ENCODE measurements at regions not wholly inside any gene's neighbourhood (a gene's known extent, or its start where the extent isn't known, plus 50 kb on each side); places are given as distances from the start of the nearest gene placed in this dataset.

DNA sequence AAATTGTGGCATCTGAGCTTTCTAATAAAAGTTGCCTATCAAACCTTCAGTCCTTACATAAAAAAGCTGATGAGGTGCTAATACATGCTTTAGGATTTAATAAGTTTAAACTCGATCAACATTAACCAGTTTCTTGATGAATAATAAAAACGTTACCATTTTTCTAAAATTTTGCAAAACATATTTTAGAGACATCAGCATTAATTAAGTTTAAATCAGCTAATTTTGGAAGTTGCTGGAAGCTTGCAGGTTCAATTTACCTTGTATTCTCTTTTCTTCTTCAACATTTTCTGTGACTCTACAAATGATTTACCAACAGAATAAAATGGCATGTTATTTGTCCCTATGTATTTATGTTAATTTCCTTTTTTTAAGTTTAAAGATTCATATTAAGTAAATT lies 365.3 kb upstream of the OPRM1 start:
- Mint-ChIP-seq H3K36me3 (no peaks in the 10 kb centered on the region), H3K4me3 (no peak overlapping the region), H3K27ac (no peak overlapping the region), H3K4me1 (no peaks in the 10 kb centered on the region), H3K27me3 (no peaks in the 10 kb centered on the region), H3K9me3 (peaks cover 0 to 5% (median 0%) of the 10 kb centered on the region in 3 donors)

DNA sequence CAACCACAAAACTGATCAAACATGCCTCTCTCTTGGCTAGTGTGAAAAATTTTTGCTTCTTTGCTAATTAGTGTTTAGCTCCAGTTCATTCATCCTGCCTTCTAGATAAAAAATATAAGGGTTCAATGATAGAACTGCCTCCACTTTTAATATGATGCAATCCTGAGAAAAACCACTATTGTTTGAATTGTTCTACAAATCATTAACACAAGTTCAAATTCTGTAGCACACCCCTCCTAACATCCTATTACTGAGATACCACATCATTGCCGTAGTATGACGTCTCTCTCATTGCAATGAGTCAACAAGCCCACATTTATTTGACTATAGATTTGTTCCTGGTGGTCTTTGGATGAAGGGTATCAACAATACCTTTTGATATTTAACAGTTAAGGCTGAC lies 365.8 kb upstream of the OPRM1 start:
- Mint-ChIP-seq H3K4me1 (no peaks in the 10 kb centered on the region), H3K4me3 (no peak overlapping the region), H3K27ac (no peak overlapping the region), H3K9me3 (peaks cover 0 to 5% (median 0%) of the 10 kb centered on the region in 3 donors), H3K36me3 (no peaks in the 10 kb centered on the region), H3K27me3 (no peaks in the 10 kb centered on the region)

DNA sequence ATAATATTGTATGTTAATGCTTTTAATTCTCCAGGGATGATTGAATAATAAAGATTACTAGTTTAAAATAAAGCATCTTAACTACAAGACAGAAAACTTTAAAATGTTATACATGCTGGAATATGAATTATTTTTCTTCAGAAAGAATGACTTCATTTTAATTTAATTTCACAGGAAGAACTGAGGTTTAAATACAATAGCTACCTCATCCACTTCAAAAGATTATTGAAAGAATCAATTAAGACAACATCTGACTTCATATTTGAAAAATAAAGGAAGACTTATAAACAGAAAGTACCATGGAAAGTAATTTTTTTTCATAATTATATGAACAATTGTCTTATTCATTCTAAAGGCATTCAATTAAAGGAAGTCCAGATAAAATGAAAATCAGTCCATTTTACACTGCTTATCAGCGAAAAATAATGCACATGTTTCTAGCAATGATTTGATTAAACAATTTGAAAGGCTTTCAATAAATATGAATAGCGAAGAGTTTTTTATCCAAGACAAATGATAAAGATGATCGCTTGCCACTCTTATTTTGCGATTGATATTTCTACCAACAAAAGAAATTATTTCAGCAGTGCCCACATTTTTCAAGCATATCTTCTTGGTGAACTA lies 368.5 kb upstream of the OPRM1 start:
- Mint-ChIP-seq H3K4me3 (no peak overlapping the region), H3K27ac (no peak overlapping the region), H3K36me3 (no peaks in the 10 kb centered on the region), H3K4me1 (no peaks in the 10 kb centered on the region), H3K27me3 (no peaks in the 10 kb centered on the region), H3K9me3 (peaks cover 0 to 5% (median 0%) of the 10 kb centered on the region in 3 donors)

DNA sequence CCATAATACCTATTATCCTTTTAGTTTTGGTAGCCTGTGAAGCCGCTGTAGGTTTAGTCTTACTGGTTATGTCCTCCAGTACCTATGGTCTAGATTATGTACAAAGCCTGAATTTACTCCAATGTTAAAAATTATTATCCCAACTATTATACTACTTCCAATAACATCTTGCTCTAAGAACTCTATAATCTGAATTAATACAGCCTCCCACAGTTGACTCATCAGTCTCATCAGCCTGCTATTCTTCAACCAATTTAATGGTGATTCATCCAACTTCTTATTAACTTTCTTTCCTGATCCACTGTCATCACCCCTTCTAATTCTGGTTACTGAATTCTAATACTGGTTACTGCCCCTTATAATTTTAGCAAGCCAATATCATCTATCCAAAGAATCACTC lies 370.3 kb upstream of the OPRM1 start:
- peaks cover 0 to 5% (median 0%) of the 10 kb centered on the region in 3 donors for H3K9me3 Mint-ChIP-seq
- H3K36me3 Mint-ChIP-seq = no peaks in the 10 kb centered on the region
- H3K4me1 Mint-ChIP-seq = no peaks in the 10 kb centered on the region
- H3K4me3 Mint-ChIP-seq = no peak overlapping the region
- no peaks in the 10 kb centered on the region for H3K27me3 Mint-ChIP-seq
- H3K27ac Mint-ChIP-seq = no peak overlapping the region

DNA sequence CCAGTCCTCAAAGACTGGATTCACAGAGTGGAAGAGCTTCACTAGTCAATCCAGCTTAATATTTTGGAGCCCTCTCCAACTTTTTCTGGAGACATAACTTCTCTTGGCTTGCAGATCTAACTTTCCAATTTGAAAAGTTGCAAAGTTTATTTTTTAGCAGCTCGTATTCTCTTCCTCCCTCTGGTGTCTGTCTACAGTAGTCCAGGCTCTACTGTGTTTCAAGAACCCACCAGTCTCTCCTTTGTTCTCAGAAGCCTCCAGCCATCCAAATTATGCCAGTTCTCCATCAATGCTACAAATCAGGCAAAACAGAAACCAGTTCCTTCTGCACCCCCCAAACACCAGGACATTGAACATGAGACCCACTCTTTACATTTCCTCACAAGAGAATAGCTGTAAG lies 376.1 kb upstream of the OPRM1 start:
- no peaks in the 10 kb centered on the region for H3K27me3 Mint-ChIP-seq

DNA sequence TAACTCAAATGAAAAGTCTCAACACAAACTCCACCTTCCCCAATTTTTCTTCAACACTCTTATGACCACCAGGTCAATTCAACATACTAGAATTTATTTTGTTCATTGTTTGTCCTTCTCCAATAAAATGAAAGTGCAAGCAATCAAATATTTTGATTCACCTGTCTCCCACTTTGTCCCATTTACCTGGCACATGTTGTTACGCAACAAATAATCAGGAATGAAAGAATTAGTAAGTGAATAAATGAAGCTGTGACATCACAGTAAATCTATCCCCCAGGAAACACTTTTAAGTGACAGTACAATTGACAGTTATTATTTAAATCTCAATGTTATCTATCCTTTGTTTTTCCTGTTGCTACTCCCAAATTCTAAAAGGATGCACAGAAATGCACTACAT lies 393.7 kb upstream of the OPRM1 start:
- Mint-ChIP-seq H3K4me1 (no peaks in the 10 kb centered on the region), H3K9me3 (peaks cover 0 to 6% (median 0%) of the 10 kb centered on the region in 3 donors), H3K4me3 (no peak overlapping the region), H3K27me3 (no peaks in the 10 kb centered on the region), H3K36me3 (no peaks in the 10 kb centered on the region), H3K27ac (no peak overlapping the region)

More for the DNA sequence above, 376.1 kb upstream of the OPRM1 start:
- H3K36me3 Mint-ChIP-seq = peaks cover 2% of the 10 kb centered on the region
- no peak overlapping the region for H3K4me3 Mint-ChIP-seq
- peaks cover 2 to 20% (median 2%) of the 10 kb centered on the region in 3 donors for H3K9me3 Mint-ChIP-seq
- H3K4me1 Mint-ChIP-seq = peaks cover 0 to 2% (median 0%) of the 10 kb centered on the region in 3 donors
- no peak overlapping the region for H3K27ac Mint-ChIP-seq

DNA sequence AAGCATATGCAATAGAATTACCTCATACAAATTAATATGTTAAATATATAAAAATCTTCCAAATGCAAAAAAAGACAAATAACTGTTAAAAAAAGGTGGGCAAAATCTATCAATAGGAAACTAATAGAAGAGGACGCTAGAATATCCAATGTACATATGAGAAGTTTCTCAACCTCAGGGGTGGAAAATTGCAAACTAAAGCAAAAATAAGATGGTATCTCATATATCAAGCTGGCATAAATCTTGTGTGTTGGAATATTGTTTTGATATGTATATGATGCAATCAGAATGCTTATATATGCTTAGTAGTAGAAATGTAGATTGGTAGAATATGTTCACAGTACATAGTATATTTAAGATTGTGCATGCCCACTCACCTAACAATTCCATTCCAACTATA lies 395.0 kb upstream of the OPRM1 start:
- H3K4me3 Mint-ChIP-seq = no peak overlapping the region
- H3K9me3 Mint-ChIP-seq = peaks cover 0 to 6% (median 0%) of the 10 kb centered on the region in 3 donors
- H3K27ac Mint-ChIP-seq = no peak overlapping the region
- H3K36me3 Mint-ChIP-seq = no peaks in the 10 kb centered on the region
- H3K4me1 Mint-ChIP-seq = no peaks in the 10 kb centered on the region
- no peaks in the 10 kb centered on the region for H3K27me3 Mint-ChIP-seq

DNA sequence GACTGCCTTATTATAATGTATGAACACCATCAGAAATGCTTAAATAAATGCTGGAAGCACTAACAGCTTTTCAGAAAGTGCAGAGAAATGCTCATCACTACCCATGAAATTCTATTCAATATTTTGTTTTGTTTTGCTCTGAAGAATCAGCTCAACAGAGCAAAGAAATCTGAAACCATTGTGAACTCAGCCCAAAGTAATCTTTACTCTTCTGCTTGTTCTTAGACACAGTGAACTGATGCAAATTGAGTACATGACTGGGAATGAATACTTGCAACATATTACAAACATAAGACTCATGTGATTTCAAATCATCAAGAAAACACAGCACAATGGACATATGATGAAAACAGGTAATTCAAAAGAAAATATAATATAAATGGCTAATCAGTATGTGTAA lies 404.6 kb upstream of the OPRM1 start:
- Mint-ChIP-seq H3K36me3 (no peaks in the 10 kb centered on the region), H3K9me3 (peaks cover 3 to 9% (median 3%) of the 10 kb centered on the region in 3 donors), H3K4me3 (no peak overlapping the region), H3K27me3 (no peaks in the 10 kb centered on the region), H3K4me1 (no peaks in the 10 kb centered on the region), H3K27ac (peak overlapping the region in 1 of 3 donors; percentile 51)

DNA sequence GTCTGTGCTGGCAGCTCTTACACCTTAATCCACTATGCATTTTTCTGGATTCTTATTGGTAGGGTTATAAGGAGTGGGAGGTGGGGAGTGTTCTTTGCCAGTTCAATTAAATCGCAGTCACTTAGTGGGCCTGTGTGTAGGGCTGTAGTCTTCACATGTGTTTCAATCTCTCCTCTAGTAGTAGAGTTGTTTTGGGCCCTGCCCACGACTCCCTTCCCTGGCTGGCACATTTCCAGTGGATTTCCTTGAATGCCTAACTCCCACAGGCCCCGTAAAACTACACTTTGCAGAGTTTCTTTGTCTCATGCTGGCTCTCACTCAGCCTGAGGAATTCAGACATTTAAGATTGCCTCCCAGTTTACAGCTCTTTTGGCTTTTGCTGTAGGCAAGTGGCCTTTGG lies 414.0 kb upstream of the OPRM1 start:
- Mint-ChIP-seq H3K9me3 (peaks cover 0 to 13% (median 2%) of the 10 kb centered on the region in 3 donors), H3K4me3 (no peak overlapping the region)

DNA sequence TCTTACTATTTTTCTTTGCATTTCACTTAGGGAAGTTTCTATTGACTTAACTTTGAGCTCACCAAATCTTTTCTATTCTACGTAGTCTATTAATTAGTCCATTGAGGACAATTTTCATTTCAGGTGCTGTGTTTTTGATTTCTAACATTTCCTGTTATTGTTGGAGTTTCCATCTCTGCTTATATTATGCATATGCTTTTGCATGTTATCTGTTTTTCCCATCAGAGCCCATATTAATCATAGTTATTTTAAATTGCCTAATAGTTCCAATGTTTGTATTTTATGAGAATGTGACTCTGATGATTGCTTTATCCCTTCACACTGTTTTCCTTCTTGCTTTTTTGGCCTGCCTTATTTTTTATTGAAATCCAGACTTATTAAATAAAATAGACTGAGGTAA lies 414.5 kb upstream of the OPRM1 start:
- Mint-ChIP-seq H3K27ac (no peak overlapping the region), H3K27me3 (no peaks in the 10 kb centered on the region), H3K36me3 (no peaks in the 10 kb centered on the region), H3K9me3 (peaks cover 0 to 13% (median 2%) of the 10 kb centered on the region in 3 donors), H3K4me3 (no peak overlapping the region), H3K4me1 (no peaks in the 10 kb centered on the region)

More for the DNA sequence above, 414.0 kb upstream of the OPRM1 start:
- Mint-ChIP-seq H3K36me3 (no peaks in the 10 kb centered on the region), H3K27me3 (no peaks in the 10 kb centered on the region), H3K27ac (no peak overlapping the region), H3K4me1 (no peaks in the 10 kb centered on the region)

DNA sequence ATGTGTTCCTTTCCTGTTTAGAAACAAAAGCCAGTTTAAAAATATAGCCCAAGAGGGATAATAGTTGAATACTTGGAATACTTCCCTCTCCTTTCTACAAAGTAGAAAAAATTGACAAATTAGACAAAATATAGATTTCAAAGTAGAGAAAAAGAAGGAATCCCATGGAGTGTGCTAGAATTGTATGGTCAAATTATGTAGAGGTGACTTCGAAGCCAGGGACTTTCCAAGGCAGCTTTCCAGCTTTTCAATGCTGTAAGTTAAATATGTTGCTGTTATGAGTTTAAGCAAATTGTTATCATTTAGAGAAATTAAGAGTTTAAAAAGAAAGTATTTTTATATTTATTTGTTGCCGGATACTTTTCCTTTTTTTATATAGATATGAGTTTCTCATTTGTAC lies 415.5 kb upstream of the OPRM1 start:
- no peak overlapping the region for H3K4me3 Mint-ChIP-seq
- no peaks in the 10 kb centered on the region for H3K36me3 Mint-ChIP-seq
- no peaks in the 10 kb centered on the region for H3K4me1 Mint-ChIP-seq
- no peaks in the 10 kb centered on the region for H3K27me3 Mint-ChIP-seq
- peaks cover 0 to 13% (median 2%) of the 10 kb centered on the region in 3 donors for H3K9me3 Mint-ChIP-seq
- no peak overlapping the region for H3K27ac Mint-ChIP-seq

DNA sequence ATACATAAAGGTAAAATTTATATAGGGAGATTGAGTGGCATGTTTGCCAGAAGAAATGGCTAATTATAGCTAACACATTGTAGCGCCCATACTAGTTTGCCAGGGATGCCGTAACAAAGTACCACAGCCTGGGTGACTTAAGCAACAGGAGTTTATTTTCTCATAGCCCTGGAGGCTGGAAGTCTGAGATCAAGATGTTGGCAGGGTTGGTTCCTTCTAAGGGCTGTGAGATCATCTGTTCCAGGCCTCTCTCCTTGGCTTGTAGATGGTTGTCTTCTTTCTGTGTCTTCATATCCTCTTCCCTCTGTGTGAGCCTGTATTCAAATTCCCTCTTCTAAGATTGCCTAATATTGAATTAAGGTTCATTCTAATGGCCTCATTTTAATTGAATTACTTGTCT lies 417.5 kb upstream of the OPRM1 start:
- Mint-ChIP-seq H3K36me3 (no peaks in the 10 kb centered on the region), H3K27me3 (no peaks in the 10 kb centered on the region), H3K27ac (no peak overlapping the region), H3K9me3 (peaks cover 0 to 7% (median 2%) of the 10 kb centered on the region in 3 donors), H3K4me1 (no peaks in the 10 kb centered on the region), H3K4me3 (no peak overlapping the region)

DNA sequence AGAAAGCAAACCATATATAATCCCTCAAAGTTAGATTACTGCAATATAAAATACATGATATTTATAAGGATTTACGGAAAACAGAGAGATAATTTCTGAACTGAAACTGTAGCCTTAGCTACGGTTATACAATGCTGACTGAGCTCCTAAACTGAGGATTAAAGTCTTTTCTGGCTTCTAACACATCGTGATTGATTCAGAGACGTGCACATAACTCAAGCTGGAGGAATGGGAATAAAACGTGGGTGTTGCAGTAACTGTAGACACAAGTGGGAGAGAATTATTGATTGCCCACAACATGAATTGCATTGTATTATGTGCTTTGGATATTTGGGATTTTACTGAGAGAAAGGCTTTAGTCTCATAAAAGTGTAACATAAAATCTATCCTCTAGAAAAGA lies 418.0 kb upstream of the OPRM1 start:
- Mint-ChIP-seq H3K9me3 (peaks cover 0 to 7% (median 2%) of the 10 kb centered on the region in 3 donors), H3K4me3 (no peak overlapping the region), H3K27me3 (no peaks in the 10 kb centered on the region), H3K4me1 (no peaks in the 10 kb centered on the region), H3K27ac (no peak overlapping the region), H3K36me3 (no peaks in the 10 kb centered on the region)

DNA sequence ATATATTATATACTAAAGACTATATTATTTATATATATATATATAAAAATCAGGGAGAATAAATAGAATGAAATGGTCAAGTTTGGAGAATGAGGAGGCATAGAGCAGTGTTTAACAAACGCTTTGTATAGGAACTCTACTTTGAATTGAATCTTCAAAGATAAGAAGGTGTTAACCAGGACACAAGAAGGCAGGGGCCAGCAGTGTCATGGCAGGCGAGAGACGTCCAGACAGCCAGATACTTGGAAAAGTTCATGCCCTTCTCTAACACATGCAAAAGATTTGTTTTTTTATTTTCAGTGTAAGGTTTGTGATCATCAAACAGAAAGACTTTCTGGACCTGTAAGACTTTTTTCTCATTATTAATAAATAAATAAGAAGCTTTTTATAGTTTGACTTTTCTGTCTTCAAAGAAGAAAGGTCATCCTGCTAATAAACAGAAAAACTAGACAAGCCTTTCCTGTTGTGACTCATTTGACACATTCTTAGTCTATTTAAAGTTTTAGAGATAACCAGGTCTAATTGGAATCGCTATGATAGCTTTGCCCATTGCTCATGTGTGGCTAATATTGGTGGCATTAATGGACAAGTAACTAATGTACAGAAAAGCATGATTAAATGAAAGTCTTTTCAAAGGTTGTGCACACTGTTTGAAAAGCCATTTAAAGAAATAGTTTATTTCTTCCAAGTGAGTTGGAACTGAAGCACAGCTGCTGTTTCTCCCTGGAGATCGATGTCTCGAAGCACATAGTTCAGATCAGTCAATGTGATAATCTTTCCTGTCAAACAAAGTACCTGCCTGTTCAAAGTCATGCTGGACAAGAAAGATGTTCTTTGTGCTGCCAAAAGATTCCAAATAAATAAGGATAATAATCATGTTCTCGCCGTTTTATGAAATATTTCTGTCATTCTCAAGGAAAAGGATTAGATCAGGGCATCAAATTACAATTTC lies 420.4 kb upstream of the OPRM1 start:
- no peaks in the 10 kb centered on the region for H3K27me3 Mint-ChIP-seq
- H3K27ac Mint-ChIP-seq = no peak overlapping the region
- no peak overlapping the region for H3K4me3 Mint-ChIP-seq
- no peaks in the 10 kb centered on the region for H3K4me1 Mint-ChIP-seq
- no peaks in the 10 kb centered on the region for H3K36me3 Mint-ChIP-seq
- peaks cover 0 to 3% (median 2%) of the 10 kb centered on the region in 3 donors for H3K9me3 Mint-ChIP-seq

DNA sequence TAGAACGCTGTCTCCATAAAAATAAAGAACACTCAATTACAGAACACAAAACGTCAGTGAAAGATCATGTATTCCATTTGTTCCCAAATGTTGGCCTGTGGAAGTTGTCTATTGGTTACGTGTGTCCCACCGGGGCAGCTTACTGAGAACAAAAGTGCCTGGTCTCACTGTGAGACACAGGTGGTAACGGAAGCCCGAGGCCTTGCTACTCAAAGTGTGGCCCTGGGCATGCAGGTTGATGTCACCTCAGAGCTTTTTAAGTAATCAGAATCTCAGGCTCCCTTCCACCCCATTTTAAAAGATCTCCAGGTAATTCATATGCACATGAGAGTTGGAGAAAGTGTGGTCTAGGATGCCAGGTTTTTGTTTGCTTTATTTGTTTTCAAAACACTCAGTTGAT lies 422.5 kb upstream of the OPRM1 start:
- no peaks in the 10 kb centered on the region for H3K36me3 Mint-ChIP-seq
- no peaks in the 10 kb centered on the region for H3K27me3 Mint-ChIP-seq

More for the DNA sequence above, 422.5 kb upstream of the OPRM1 start:
- Mint-ChIP-seq H3K4me3 (no peak overlapping the region), H3K9me3 (peaks cover 0 to 3% (median 0%) of the 10 kb centered on the region in 3 donors), H3K27ac (no peak overlapping the region), H3K4me1 (no peaks in the 10 kb centered on the region)
